Nephron (organoid): ENCODE measurements at regions not wholly inside any gene's neighbourhood (a gene's known extent, or its start where the extent isn't known, plus 50 kb on each side); places are given as distances from the start of the nearest gene placed in this dataset.

Experiments
- H3K27ac Mint-ChIP-seq, 3 experiments: 2 replicates each; pipeline ENCODE4 v1.8.0; 2020; ENCODE audit warnings: mixed read lengths in 3 of 3, mild to moderate bottlenecking in 2 of 3, moderate library complexity in 1 of 3
- H3K27me3 Mint-ChIP-seq: 2 replicates; pipeline ENCODE4 v1.8.0; 2021; ENCODE audit warnings: low read depth, mild to moderate bottlenecking, moderate library complexity, mixed read lengths
- H3K36me3 Mint-ChIP-seq: 2 replicates; pipeline ENCODE4 v1.8.0; 2020; ENCODE audit warnings: low read depth, mixed read lengths
- H3K4me1 Mint-ChIP-seq: 2 replicates; pipeline ENCODE4 v1.8.0; 2020; ENCODE audit warnings: mixed read lengths
- H3K4me3 Mint-ChIP-seq, 3 experiments: 2 replicates each; pipeline ENCODE4 v1.8.0; 2020; ENCODE audit warnings: mild to moderate bottlenecking in 3 of 3, mixed read lengths in 3 of 3, moderate library complexity in 2 of 3
- H3K9me3 Mint-ChIP-seq: 2 replicates; pipeline ENCODE4 v1.8.0; 2020; ENCODE audit warnings: mixed read lengths
- CTCF ChIP-seq, 3 experiments: fragments of 200-600 bp; sonication (generic); IDR thresholded peaks; one replicate each; pipeline ENCODE4 v1.5.0; 2021; ENCODE audit warnings: antibody characterized with exemption in 3 of 3; ENCODE audit not compliant: unreplicated experiment in 3 of 3

DNA sequence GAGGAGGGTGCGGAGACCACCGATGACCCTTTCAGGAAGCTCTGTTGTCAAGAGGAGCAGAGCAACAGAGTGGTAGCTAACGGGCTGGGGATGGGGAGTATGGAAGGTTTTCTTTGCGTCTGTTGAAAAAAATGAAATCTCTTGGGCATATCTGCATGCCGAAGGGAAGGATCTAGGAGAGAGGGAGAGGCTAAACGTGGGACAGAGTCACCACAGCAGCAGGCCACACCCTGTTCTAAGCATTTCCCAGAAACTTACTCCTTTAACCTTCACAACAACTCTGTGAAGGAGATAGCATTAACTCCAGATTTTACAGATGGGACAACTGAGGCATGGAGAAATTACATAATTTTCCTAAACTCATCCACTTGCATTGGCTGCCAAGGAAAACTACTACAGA, 71.8 kb upstream of the EXOC1L start:
- no peaks in the 10 kb centered on the region for H3K9me3 Mint-ChIP-seq
- no peak overlapping the region for H3K4me3 Mint-ChIP-seq
- TF ChIP-seq CTCF (IDR thresholded peaks at IDR 0.05; ENCODE audit: unreplicated experiment in 3 of 3): no peak
- H3K27me3 Mint-ChIP-seq: no peaks in the 10 kb centered on the region
- no peaks in the 10 kb centered on the region for H3K36me3 Mint-ChIP-seq
- H3K27ac Mint-ChIP-seq: no peak overlapping the region
- peaks cover 10% of the 10 kb centered on the region for H3K4me1 Mint-ChIP-seq

GRCh38 chr4:55749666-55750065, 69.9 kb upstream of the EXOC1L start:
- no peak overlapping the region for H3K4me3 Mint-ChIP-seq

DNA sequence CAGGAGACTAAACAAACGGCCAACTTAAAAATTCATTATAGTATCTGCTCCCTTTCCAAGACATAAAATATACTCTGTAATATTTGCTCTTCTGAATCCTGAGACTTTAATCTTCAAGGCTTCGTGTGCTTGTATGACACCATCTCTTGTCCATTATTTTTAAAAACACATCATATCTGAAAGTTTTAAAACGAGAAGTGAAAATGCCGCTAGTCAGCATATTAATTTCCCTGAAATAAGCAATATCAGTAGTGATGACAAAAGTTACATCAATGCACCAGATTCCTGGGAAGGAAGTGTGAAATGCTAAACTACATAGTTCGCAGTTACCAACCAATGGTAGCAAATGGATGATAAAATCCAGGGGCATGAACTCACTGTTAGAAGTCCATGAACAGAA, 66.8 kb upstream of the EXOC1L start:
- Mint-ChIP-seq H3K9me3 (no peaks in the 10 kb centered on the region), H3K36me3 (no peaks in the 10 kb centered on the region), H3K4me3 (no peak overlapping the region), H3K27me3 (no peaks in the 10 kb centered on the region), H3K4me1 (no peaks in the 10 kb centered on the region), H3K27ac (no peak overlapping the region)
- no peak for TF ChIP-seq CTCF (IDR thresholded peaks at IDR 0.05; ENCODE audit: unreplicated experiment in 3 of 3)

More at GRCh38 chr4:55749666-55750065, 69.9 kb upstream of the EXOC1L start:
- H3K4me1 Mint-ChIP-seq: no peaks in the 10 kb centered on the region
- TF ChIP-seq CTCF (IDR thresholded peaks at IDR 0.05; ENCODE audit: unreplicated experiment in 3 of 3): no peak
- H3K36me3 Mint-ChIP-seq: no peaks in the 10 kb centered on the region
- no peaks in the 10 kb centered on the region for H3K9me3 Mint-ChIP-seq
- no peaks in the 10 kb centered on the region for H3K27me3 Mint-ChIP-seq
- H3K27ac Mint-ChIP-seq: no peak overlapping the region

- Mint-ChIP-seq H3K4me3 (no peak overlapping the region), H3K27me3 (no peaks in the 10 kb centered on the region), H3K9me3 (no peaks in the 10 kb centered on the region), H3K4me1 (no peaks in the 10 kb centered on the region), H3K27ac (no peak overlapping the region), H3K36me3 (no peaks in the 10 kb centered on the region)
- TF ChIP-seq CTCF (IDR thresholded peaks at IDR 0.05; ENCODE audit: unreplicated experiment in 3 of 3): no peak
These were observed 65.7 kb upstream of the EXOC1L start for GRCh38 chr4:55753856-55754255.

DNA sequence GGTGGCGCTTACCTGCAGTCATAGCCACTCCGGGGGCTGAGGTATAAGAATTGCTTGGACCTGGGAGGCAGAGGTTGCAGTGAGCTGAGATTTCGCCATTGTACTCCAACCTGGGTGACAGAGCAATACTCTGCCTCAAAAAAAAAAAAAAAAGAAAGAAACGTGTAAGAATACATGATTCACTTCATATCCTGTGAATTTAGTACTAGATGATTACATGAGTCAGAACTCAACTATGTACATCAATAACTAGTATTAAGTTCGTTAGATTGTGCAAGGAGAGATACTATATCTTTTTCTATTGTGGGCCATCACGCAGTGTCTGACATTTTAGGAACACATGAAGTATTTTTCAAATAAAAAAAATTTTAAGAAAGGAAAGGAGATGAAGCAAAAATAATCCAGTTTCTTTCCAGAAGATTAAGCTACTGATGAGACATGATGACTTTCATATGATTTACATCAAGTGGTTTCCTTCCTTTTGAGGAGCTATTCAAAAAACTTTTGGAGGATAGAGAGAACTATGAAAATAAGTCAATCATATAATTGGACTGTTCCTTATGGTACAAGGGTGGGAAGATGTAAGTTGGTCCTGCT, 64.7 kb upstream of the EXOC1L start:
- H3K9me3 Mint-ChIP-seq: no peaks in the 10 kb centered on the region
- H3K36me3 Mint-ChIP-seq: no peaks in the 10 kb centered on the region
- H3K4me1 Mint-ChIP-seq: no peaks in the 10 kb centered on the region

More for the DNA sequence above, 64.7 kb upstream of the EXOC1L start:
- Mint-ChIP-seq H3K4me3 (no peak overlapping the region), H3K27me3 (no peaks in the 10 kb centered on the region), H3K27ac (no peak overlapping the region)
- TF ChIP-seq CTCF (IDR thresholded peaks at IDR 0.05; ENCODE audit: unreplicated experiment in 3 of 3): no peak
